WTC11 (cell line): ENCODE measurements at regions not wholly inside any gene's neighbourhood (a gene's known extent, or its start where the extent isn't known, plus 50 kb on each side); places are given as distances from the start of the nearest gene placed in this dataset.
"Not testable (repeated sequence)": the region's sequence is repeated elsewhere in the genome, so short reads cannot be mapped to it uniquely, and the experiment has no call there.

Source experiments
- CREM ChIP-seq: sonication (generic); formaldehyde crosslinking; IDR thresholded peaks from 2 replicates; pipeline ENCODE4 v1.8.1; 2022; ENCODE audit warnings: mild to moderate bottlenecking, missing genetic modification reagents, moderate library complexity
- CTCF ChIP-seq: fragments of 200-600 bp; IDR thresholded peaks from 2 replicates; pipeline ENCODE4 v1.8.0; 2022; ENCODE audit warnings: antibody characterized with exemption
- ZNF512 ChIP-seq: sonication (generic); formaldehyde crosslinking; IDR thresholded peaks from 2 replicates; pipeline ENCODE4 v1.8.1; 2022; ENCODE audit warnings: missing genetic modification reagents, borderline replicate concordance

GRCh38 chr11:67912184-67912583 lies 91.7 kb downstream of the UNC93B1 start:
- not testable (repeated sequence) for TF ChIP-seq CTCF; ZNF512 (CRISPR knock-in tag); CREM (CRISPR knock-in tag)
